GM18909 (cell line): ENCODE measurements at regions not wholly inside any gene's neighbourhood (a gene's known extent, or its start where the extent isn't known, plus 50 kb on each side); places are given as distances from the start of the nearest gene placed in this dataset.

Source experiments
- ATAC-seq: cut with Tn5 transposase; IDR thresholded peaks from one replicate; pipeline ENCODE4 v1.9.1; 2021; ENCODE audit warnings: mild to moderate bottlenecking; ENCODE audit not compliant: unreplicated experiment, poor library complexity

DNA sequence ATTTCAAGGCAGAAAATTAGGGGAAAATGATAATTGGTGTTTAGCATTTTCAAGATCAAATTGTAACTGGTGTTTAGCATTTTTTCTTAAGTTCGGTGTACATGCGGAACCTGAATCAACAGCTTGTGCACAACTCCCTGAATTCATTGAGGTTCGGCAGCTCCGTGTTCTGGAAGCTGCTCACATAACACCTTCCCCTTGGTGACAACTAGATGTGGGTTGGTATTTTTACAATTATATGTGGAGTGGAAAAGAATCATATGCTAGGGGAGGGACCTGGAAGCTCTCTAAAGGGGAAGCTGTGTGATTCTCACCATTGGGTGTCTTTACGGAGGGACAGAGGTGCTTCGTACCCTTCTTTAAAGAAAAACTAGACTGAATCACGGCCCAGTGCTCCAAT lies 199.0 kb upstream of the MTNR1B start:
- no peak for ATAC-seq

DNA sequence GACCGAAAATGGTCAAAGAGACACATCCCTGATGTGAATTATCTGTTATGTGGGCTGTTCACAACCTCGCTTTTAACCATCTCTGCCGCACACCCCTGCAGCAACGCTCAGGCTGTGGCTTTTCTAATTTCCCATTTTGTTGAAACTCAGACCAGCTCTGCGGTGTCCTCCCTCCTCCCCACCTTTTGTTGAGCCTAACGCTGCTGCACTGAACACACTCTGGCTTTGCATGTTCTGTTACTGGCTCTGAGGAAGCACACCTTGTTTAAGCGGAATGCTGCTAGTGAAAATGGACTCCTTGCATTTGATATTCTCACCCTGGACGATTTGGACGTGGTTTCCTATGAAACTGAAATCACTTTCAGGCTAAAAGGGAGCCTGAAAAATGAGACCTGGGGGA lies 198.5 kb upstream of the MTNR1B start:
- no peak for ATAC-seq

DNA sequence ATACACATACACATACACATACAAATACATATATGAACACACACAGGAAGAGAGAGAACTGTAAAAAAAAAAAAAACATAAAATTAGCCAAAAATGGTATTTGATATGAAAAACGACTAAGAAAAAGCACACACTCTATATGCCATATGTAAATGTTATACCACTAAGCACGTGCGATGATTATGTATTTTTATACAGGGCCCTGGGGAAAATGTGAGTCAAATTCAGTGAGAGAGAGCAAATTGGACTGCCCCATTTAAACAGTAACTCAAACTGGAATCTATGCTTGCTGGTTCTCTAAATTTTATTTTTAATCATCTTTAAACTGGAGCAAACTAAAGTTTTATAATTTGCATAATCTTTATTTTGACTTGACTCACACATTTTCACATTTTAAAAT lies 197.8 kb upstream of the MTNR1B start:
- ATAC-seq, result no peak

DNA sequence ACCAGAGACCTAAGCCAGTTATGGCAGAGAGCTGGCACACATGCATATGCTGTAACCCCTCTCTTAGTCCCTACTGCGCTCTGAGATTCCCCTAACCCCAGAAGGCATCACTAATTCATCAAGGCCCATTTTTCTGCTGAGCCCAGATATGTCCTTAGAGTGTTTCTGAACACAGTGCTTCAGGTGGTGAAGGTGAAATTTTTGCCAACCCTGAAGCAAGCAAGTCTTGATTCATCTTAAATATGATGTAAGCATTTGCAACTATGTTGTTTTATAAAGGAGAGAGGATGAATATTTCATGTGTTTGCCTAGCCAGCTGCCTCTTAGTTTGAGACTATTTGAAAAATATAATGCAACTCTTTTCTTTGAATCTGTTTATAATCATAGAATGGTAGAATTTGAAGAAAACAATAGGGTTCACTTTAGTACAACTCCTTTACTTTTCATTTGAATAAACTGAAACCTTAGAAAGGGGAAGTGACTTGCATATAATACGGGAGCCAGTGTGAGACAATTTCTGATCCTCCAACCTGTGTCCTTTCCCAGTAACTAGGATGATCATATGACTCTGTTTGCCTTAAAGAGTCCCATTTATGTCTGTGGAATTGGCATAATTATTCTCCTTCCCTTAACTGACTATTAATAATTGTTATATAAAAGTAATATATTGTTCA lies 194.3 kb upstream of the MTNR1B start:
- peak; percentile 70 for ATAC-seq

DNA sequence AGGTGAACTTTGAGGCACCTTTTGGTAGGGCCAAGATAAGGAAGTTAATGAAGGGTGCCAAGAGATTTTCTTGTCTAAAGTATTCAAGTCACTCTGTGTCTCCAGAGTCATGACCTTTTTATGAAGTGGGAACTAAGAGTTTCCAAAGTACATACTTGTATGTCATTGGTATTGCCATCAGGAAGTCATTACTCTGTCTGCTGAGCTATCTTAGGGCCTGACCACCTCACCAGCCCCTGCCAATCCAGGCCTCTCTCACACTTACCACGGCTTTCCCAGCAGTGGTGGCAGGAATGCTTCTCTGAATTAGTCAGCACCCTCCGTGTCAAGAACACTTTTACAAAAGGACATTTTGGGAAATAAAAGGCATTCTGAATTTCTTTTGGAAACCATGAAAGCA lies 192.8 kb upstream of the MTNR1B start:
- no peak for ATAC-seq

DNA sequence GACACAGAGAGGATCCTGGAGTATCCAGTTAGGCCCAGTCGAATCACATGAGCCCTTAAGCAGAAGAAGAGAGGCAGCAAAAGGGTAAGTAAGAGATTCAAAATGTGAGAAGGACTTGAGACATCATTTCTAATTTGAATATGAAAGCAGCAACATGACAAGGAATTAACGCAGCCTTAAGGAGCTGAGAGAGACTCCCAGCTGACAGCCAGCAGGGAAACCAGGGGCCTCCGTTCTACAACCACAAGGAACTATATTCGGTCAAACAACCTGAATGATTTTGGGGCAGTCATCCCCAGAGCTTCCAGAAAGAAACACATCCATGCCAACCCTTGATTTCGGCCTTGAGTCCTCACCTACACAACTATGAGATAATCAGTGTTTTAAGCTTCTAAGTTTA lies 189.7 kb upstream of the MTNR1B start:
- ATAC-seq, result no peak

DNA sequence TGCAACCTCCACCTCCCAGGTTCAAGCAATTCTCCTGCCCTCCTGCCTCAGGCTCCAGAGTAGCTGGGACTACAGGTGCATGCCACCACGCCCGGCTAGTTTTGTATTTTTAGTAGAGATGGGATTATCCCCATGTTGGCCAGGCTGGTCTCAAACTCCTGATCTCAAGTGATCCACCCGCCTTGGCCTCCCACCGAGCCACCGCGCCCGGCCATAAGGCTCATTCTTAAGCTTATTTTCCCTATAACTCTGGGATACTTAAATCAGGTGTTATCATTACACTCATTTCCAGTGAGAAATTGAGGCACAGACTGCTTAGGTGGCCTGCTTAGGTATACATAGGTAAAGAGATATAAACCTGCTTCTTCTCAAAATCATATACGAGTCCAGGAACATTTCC lies 188.3 kb upstream of the MTNR1B start:
- no peak for ATAC-seq

DNA sequence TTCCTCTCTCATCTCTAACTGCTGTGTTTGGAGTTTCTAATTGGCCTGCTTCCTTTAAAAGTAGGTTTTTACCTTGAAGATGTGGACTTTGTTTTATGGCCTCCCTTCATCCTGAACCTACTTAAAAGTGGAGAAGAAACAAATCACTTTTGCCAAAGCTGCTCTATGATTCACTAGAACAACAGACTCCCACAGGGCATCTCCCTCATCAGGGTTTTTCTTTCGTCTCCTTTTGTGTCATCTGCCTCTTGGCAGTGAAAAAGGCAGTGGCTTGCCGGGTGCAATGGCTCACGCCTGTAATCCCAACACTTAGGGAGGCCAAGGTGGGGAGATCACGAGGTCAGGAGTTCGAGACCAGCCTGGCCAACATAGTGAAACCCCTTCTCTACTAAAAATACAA lies 186.6 kb upstream of the MTNR1B start:
- ATAC-seq, result no peak

DNA sequence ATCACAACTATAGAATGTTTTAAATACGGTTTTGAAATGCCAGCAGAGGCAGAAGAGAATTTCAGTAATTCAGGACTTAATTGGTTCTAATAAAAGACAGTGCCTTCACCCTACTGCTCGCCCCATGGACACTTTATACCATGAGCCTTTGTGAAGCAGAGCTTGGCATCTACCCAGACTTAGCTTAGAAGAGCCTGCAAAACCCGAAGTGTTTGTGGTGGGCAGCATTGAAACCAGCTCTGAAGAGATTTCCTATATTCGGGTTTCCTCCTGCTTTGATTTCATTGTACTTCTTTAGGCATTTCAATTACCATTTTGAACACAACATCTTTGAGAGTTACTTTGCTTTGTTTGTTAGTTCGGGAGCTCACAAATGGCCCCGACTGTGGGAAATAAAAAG lies 185.1 kb upstream of the MTNR1B start:
- ATAC-seq, result no peak

DNA sequence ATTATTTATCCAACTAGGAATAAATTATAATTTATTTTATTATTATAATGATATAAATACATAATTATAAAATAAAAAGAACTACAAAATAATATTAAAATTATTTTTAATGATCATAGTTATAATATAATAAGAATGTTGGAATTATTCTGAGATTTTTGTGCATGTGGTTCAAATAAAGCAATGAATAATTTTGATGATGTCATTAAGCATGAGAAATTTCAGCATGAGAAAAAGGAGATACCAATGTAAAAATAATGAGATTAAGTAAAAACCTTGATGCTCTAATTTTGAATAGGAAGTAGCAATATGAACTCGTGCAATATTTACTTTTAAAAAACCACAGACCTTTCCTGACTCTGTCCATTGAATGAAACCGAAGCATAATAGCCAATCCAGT lies 181.8 kb upstream of the MTNR1B start:
- no peak for ATAC-seq

DNA sequence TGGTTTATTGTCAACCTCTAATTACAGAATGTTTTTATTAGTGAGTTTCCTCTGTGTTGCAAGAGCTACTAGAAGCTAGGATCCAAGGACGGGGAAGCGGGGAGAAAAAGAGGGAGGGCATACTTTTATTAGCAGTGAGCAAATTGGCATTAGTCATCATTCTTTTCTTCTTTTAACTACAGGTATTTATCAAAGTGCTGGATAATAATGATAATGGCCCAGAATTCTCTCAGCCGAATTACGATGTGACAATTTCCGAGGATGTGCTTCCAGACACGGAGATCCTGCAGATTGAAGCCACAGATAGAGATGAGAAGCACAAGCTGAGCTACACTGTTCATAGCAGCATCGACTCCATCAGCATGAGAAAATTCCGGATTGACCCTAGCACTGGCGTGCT lies 179.7 kb upstream of the MTNR1B start:
- no peak for ATAC-seq

DNA sequence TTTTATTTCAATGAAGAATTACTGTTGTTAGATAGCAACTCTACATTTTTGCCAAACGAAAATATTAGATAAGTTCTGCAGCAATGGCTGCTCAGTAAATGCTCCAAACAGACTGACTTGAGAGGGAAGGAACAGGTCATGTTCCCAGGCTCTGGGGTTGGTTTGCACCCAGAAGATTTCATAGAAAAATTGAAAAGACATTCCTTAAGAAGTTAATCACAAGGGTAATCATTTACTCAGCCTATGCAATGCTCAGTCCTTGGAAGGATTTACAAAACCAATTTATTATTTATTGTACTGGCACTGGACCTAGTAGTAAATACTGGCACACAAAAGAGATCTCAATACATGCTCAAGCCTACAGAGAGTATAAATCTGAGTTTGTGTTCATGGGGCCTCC lies 179.1 kb upstream of the MTNR1B start:
- no peak for ATAC-seq

DNA sequence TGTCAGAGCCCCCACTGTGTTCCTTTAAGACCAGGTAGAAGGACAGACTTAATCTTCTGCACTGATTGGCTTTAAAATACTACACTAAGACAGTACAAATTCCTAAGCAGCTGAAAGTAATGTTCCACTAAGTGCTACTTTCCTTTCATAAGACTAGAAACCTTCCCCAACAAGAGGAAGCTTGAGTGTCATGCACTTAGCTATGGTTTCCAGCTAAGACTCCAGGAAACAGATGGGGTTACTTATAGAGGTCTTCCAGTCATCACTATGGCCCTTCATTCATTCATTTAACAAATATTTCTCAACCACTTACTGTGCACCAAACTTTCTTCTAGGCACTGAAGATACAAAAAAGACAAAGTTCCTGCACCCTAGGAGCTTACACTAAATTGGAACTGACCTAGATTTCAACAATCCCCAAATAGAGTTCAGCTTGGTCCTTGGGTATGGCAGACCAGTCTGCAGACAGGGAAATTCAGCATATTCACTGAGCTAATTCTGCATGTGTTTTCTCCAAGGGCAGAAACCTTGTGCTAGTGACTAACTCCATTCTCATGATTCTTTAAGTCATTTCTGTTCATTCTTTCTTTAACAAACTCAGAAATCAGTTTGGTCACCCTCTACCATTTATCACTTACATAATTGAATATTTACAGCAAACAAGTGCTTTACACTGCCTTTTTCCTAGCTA lies 178.4 kb upstream of the MTNR1B start:
- ATAC-seq, result no peak

DNA sequence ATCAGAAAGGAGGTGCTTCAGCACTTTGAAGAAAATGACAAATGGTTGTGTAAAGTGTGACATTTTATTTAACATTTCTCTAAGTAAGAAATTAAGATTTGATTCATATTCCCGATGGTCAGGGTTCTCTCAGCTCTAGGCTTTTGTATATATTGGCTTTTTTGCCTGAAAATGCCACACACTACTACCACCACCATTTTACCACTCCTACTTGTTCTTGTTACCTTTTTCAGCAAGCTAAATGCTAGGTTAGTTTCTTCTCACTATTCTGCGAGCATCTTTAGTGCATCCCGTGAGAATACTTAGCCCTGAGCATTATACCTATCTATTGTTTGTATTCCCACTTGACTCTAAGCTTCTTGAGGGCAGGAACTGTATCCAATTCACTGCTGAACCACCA lies 177.6 kb upstream of the MTNR1B start:
- ATAC-seq, result no peak

DNA sequence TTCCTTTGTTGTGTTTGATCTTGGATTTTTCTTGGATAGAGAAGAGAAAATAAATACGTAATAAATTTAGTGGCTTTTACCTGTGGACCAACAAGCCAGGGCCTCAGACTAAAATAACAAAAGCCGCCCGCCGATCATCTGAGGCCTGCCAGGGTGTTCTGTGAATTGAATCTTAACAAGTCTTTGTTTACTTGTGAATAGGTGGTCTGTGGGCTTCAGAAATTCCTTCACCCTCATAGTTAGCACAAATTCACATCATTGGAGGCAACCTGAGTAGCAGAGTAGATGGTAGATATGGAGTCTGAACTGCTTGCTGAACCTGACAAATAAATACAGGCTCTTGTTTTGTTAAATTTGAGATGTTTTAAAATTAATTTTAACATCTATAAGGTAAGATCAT lies 176.3 kb upstream of the MTNR1B start:
- no peak for ATAC-seq

DNA sequence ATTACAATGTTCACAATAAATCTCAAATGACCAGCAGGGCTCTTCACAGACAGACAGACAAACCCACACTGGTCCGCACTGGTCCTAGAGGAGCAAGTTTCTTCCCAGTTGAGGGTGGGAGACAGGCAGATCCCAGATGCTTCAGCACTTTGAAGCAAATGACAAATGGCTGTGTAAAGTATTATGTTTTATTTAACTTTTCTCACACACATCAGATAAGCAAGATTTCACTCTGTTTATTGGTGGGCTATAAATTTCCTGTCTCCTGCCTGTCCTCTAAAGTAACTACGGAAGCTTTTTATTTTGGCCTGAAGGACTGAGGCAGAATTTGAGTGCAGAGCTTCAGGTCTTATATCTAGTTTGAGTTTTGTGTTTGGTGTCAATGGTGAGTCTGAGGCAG lies 174.7 kb upstream of the MTNR1B start:
- no peak for ATAC-seq

DNA sequence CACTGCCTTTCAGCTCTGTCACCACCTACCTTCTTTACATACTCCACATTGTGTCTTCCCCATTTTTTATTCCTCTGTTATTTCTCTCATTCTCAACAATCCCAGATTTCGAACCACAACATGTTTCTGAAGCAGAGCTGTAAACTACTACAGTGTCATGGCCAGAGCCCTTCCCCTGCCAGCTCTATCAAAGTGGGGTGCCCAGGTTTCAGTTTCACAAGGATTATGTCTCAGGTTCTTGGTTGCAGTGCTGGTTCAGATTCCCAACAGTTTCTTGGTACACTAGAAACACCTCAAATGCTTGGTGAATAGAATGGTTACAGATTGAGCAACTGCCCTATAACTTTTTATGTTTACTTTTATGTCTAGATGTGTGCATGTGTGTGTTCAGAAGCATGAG lies 172.7 kb upstream of the MTNR1B start:
- no peak for ATAC-seq

DNA sequence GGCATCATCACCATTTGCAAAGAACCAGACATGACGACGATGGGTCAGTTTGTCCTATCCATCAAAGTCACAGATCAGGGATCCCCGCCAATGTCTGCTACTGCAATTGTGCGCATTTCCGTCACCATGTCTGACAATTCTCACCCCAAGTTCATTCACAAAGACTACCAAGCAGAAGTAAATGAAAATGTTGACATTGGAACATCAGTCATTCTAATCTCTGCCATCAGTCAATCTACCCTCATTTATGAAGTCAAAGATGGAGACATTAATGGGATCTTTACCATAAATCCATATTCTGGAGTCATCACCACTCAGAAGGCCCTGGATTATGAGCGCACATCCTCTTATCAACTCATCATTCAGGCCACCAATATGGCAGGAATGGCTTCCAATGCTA lies 171.6 kb upstream of the MTNR1B start:
- ATAC-seq, result no peak

DNA sequence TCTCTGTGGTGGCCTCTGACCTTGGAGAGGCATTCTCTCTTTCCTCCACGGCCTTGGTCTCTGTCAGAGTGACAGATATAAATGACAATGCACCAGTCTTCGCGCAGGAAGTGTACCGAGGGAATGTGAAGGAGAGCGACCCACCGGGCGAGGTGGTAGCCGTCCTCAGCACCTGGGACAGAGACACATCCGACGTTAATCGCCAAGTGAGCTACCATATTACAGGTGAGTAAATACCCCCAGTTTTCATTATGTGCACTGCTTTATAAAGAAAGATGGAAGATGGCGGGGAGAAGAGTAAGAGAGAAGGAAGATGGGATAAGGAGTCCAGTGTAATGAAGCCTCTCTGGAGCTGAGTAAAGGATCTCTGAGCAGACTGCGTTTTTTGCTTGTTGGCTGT lies 167.8 kb upstream of the MTNR1B start:
- ATAC-seq, result no peak

DNA sequence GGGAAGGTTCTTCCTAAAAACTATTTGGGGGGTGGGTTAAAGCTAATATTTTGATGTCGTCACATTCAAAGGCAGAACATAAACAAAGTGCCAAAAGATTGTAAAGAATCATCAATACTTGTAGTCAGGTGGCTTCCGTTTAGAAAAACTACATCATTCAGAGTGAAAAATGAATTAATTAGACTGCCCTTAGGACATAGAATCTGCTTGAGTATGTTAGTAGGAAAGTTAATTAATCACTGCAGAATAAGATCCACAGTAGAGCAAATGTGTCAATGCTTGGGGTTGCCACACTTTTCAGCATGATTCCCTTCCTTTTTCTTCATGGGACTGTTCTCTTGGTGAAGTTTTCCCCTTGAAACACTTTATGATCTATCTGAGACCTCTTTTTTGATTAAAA lies 166.8 kb upstream of the MTNR1B start:
- no peak for ATAC-seq

DNA sequence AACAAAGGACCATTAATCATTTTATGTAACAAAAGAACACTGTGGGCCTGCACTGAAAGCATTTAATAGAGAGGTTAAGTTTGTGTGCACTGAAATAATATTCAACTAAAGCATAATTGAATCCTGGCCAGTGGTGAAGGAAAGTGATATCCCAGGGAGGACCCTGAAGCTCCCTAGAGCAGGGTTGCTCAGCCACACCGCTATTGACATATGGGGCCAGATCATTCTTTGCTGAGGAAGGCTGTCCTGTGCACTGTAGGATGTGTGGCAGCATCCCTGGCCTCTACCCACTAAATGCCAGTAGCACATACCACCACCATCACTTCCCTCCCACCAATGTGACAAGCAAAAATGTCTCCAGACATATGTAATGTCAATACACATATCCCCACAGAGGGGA lies 166.1 kb upstream of the MTNR1B start:
- no peak for ATAC-seq

DNA sequence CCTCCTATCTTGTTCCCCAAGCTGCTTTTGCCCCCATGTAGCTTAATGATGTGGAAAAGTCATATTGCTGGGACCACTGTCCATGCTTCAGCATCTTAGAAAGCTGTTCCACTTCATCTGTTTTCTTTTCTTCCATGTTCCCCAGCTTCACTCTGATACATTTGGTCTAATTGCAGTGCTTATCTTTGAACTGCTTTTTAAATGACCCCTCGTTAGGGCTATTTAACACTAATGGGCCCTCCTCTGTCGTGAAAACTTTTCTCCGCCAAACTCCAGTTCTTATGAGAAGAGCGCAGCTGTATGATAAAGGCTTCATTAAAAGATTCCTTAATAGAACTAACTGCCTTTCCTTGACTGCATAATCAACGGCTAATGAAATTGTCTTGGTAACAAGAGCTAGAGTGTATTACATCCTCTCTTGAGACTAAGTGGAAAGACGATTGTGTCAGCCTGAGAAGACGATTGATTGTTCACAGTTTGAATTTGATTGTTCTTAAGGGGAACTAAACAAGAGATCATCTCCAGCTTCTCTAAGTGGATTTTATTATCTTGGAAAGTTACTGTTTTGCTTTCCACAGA lies 165.0 kb upstream of the MTNR1B start:
- ATAC-seq, result no peak
